Trophoblast cell (in vitro differentiated cells and primary cell): ENCODE measurements at regions not wholly inside any gene's neighbourhood (a gene's known extent, or its start where the extent isn't known, plus 50 kb on each side); places are given as distances from the start of the nearest gene placed in this dataset.
A peak's percentile ranks its signal among the peaks of the same experiment; 100 is the strongest.

Experiments
- DNase-seq, 2 donors: peaks; one replicate each; pipeline ENCODE4 v3.0.0-alpha.2; 2016
- H2AFZ ChIP-seq: 2 replicates; pipeline ENCODE4 v1.6.1; 2013; ENCODE audit warnings: low read length, moderate library complexity, mild to moderate bottlenecking; ENCODE audit not compliant: insufficient read depth, poor library complexity
- H2AK5ac ChIP-seq: 2 replicates; pipeline ENCODE4 v1.6.1; 2013; ENCODE audit warnings: mild to moderate bottlenecking, low read length
- H2BK120ac ChIP-seq: 2 replicates; pipeline ENCODE4 v1.6.1; 2013; ENCODE audit warnings: low read length, mild to moderate bottlenecking, moderate library complexity; ENCODE audit not compliant: insufficient read depth, poor library complexity
- H2BK12ac ChIP-seq: 2 replicates; pipeline ENCODE4 v1.6.1; 2013; ENCODE audit warnings: mild to moderate bottlenecking, low read length, moderate library complexity
- H2BK5ac ChIP-seq: 2 replicates; pipeline ENCODE4 v1.6.1; 2013; ENCODE audit warnings: low read length, low read depth, moderate library complexity, mild to moderate bottlenecking; ENCODE audit not compliant: poor library complexity
- H3K14ac ChIP-seq: 2 replicates; pipeline ENCODE4 v1.6.1; 2013; ENCODE audit warnings: mild to moderate bottlenecking, low read length
- H3K18ac ChIP-seq: 2 replicates; pipeline ENCODE4 v1.6.1; 2013; ENCODE audit warnings: mild to moderate bottlenecking, low read length
- H3K23ac ChIP-seq: 2 replicates; pipeline ENCODE4 v1.6.1; 2013; ENCODE audit warnings: low read length
- H3K27ac ChIP-seq: 2 replicates; pipeline ENCODE4 v1.5.1; 2013; ENCODE audit warnings: low read depth, mild to moderate bottlenecking, inconsistent platforms, low read length, moderate library complexity
- H3K27me3 ChIP-seq: 2 replicates; pipeline ENCODE4 v1.6.1; 2013; ENCODE audit warnings: inconsistent platforms, mild to moderate bottlenecking, low read length, moderate library complexity; ENCODE audit not compliant: insufficient read depth
- H3K36me3 ChIP-seq, 2 experiments: 1 replicate in 1 of 2; 2 replicates in 1 of 2; pipeline ENCODE4 v1.6.1; 2013; ENCODE audit warnings: low read length in 2 of 2, mild to moderate bottlenecking in 2 of 2, moderate library complexity in 1 of 2; ENCODE audit not compliant: insufficient read depth in 2 of 2, control insufficient read depth in 1 of 2
- H3K4ac ChIP-seq: 2 replicates; pipeline ENCODE4 v1.6.1; 2013; ENCODE audit warnings: low read depth, mild to moderate bottlenecking, low read length, moderate library complexity
- H3K4me1 ChIP-seq, 2 experiments: 1 replicate in 1 of 2; 2 replicates in 1 of 2; pipeline ENCODE4 v1.6.1; 2013; ENCODE audit warnings: low read length in 2 of 2, mild to moderate bottlenecking in 2 of 2, moderate library complexity in 1 of 2; ENCODE audit not compliant: insufficient read depth in 2 of 2, control insufficient read depth in 1 of 2
- H3K4me2 ChIP-seq: 2 replicates; pipeline ENCODE4 v1.6.1; 2013; ENCODE audit warnings: inconsistent platforms, mild to moderate bottlenecking, low read length, moderate library complexity
- H3K4me3 ChIP-seq: 2 replicates; pipeline ENCODE4 v1.5.1; 2013; ENCODE audit warnings: mild to moderate bottlenecking, low read depth, low read length, inconsistent platforms
- H3K79me1 ChIP-seq: one replicate; pipeline ENCODE4 v1.6.1; 2013; ENCODE audit warnings: low read length
- H3K79me2 ChIP-seq: 2 replicates; pipeline ENCODE4 v1.6.1; 2013; ENCODE audit warnings: low read length, mild to moderate bottlenecking; ENCODE audit not compliant: control insufficient read depth, insufficient read depth, poor library complexity
- H3K9ac ChIP-seq: 2 replicates; pipeline ENCODE4 v1.6.1; 2013; ENCODE audit warnings: mild to moderate bottlenecking, low read length
- H3K9me3 ChIP-seq: 2 replicates; pipeline ENCODE4 v1.6.1; 2013; ENCODE audit warnings: low read depth, mild to moderate bottlenecking, control low read depth, inconsistent platforms, low read length; ENCODE audit not compliant: insufficient read depth
- H4K12ac ChIP-seq: 2 replicates; pipeline ENCODE4 v1.6.1; 2013; ENCODE audit warnings: low read depth, mild to moderate bottlenecking, low read length, moderate library complexity
- H4K8ac ChIP-seq: 2 replicates; pipeline ENCODE4 v1.6.1; 2013; ENCODE audit warnings: low read depth, mild to moderate bottlenecking, low read length, moderate library complexity
- H4K91ac ChIP-seq: one replicate; pipeline ENCODE4 v1.6.1; 2013; ENCODE audit warnings: low read depth, mild to moderate bottlenecking, low read length, moderate library complexity
- WGBS: extraction: QIAGEN DNeasy Blood & Tissue Kit; methylation state at CpG from one replicate; pipeline ENCODE4 v1.1.7; 2013; ENCODE audit warnings: missing lambda C conversion rate; ENCODE audit not compliant: insufficient read length, insufficient coverage; ENCODE audit errors: extremely low coverage; 5-methylcytosine and 5-hydroxymethylcytosine counted together

DNA sequence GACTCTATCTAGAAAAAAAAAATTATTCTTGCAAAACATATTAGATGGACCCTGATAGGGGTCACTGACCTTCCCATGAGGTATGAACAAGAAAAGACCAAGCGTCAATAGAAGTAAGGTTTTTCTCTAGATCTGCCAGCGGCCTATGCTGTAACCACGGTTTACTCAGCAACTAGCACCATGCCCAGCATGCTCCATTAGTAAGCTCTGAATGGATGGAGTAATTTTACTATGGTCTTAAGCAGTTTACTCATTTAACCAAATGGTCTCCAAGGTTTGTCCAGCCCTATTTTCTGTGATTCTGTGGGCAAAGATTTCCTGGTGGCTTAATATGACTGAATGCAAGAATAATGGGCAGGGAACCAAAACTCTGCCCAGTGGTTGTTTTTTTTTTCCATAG, 113.9 kb downstream of the ADSS2 start:
- Histone ChIP-seq H3K4me1 (peaks cover 6 to 8% of the 10 kb centered on the region in 2 experiments), H3K4ac (no peak overlapping the region), H3K14ac (no peak overlapping the region), H3K79me1 (peaks cover 6% of the 10 kb centered on the region), H3K27ac (no peak overlapping the region), H2BK120ac (no peak overlapping the region), H3K9ac (no peak overlapping the region), H3K27me3 (no peaks in the 10 kb centered on the region), H4K12ac (no peak overlapping the region), H4K91ac (no peak overlapping the region), H3K9me3 (no peaks in the 10 kb centered on the region), H2AK5ac (no peak overlapping the region), H3K4me2 (no peak overlapping the region), H2AFZ (no peak overlapping the region), H3K79me2 (no peaks in the 10 kb centered on the region), H3K18ac (no peak overlapping the region), H2BK12ac (no peak overlapping the region), H3K36me3 (no peaks in the 10 kb centered on the region), H3K23ac (no peak overlapping the region), H2BK5ac (no peak overlapping the region), H4K8ac (no peak overlapping the region), H3K4me3 (no peak overlapping the region)
- DNase-seq, result peak in 1 of 2 donors; percentile 39
- no CpG with 5 or more reads among the region's 3 CpGs for WGBS

DNA sequence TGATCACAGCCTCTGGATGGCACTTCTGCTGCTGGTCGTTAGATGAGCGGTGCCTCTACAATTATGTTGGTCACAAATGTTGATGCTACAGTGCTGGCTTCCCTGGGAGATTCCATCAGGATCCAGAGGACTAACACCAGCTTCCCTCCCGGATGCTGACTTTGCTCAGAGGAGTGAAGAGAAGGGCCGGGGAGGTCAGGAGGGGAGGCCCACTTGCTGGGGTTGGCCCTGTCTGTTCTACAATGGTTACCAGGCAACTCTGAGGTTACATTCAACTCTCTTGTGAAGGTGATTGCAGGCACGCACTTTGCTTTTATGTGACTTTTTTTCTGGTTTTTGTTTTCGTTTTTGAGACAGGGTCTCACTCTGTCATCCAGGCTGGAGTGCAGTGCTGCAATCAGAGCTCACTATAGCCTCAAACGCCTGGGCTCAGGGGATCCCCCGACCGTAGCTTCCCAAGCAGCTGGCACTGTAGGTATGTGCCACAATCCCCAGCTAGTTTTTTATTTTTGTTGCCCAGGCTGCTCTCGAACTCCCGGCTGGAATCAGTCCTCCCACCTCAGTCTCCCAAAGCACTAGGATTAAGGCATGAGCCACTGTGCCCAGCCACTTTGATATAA, 112.5 kb downstream of the ADSS2 start:
- Histone ChIP-seq H4K91ac (no peak overlapping the region), H3K27me3 (no peaks in the 10 kb centered on the region), H3K18ac (no peak overlapping the region), H3K4me2 (no peak overlapping the region), H3K79me2 (no peaks in the 10 kb centered on the region), H3K79me1 (peaks cover 6% of the 10 kb centered on the region), H3K27ac (no peak overlapping the region), H3K4me1 (peaks cover 6 to 8% of the 10 kb centered on the region in 2 experiments), H2BK5ac (no peak overlapping the region), H2AK5ac (no peak overlapping the region), H4K8ac (no peak overlapping the region), H2BK12ac (no peak overlapping the region), H3K4me3 (no peak overlapping the region), H2AFZ (peak overlapping the region; percentile 21), H3K36me3 (no peaks in the 10 kb centered on the region), H3K23ac (no peak overlapping the region), H3K14ac (no peak overlapping the region), H2BK120ac (no peak overlapping the region), H3K4ac (no peak overlapping the region), H3K9me3 (no peaks in the 10 kb centered on the region), H3K9ac (no peak overlapping the region), H4K12ac (no peak overlapping the region)
- WGBS, result no CpG with 5 or more reads among the region's 11 CpGs
- no peak for DNase-seq

DNA sequence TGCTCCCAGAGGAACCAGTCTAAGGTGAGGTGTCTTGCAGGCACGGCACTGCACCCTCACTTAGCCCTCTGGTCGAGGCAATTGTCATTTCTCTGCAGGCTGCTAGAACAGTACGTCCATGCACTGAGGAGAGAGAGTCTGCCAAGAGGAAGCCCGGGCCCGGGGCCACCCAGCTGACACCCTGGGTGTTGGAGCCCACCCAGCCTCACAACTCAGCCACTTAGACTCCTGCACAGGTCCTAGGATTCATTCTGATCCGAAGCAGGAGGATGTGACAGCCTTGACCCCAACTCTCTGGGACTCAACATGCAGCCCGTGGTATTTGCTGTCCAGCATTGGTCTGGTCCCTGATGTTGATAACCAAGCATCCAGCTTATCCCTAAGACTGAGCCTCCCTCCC, 111.9 kb downstream of the ADSS2 start:
- Histone ChIP-seq H3K23ac (no peak overlapping the region), H2BK120ac (no peak overlapping the region), H4K91ac (no peak overlapping the region), H3K27ac (no peak overlapping the region), H3K79me2 (no peaks in the 10 kb centered on the region), H2BK12ac (no peak overlapping the region), H3K14ac (no peak overlapping the region), H2BK5ac (no peak overlapping the region), H4K8ac (no peak overlapping the region), H4K12ac (no peak overlapping the region), H3K27me3 (no peaks in the 10 kb centered on the region), H3K4me2 (no peak overlapping the region), H3K9ac (no peak overlapping the region), H3K4me3 (no peak overlapping the region), H2AK5ac (no peak overlapping the region), H3K79me1 (peaks cover 6% of the 10 kb centered on the region), H3K4ac (no peak overlapping the region), H3K36me3 (no peaks in the 10 kb centered on the region), H2AFZ (no peak overlapping the region), H3K18ac (no peak overlapping the region), H3K9me3 (no peaks in the 10 kb centered on the region), H3K4me1 (peaks cover 6 to 8% of the 10 kb centered on the region in 2 experiments)
- no peak for DNase-seq
- no CpG with 5 or more reads among the region's 7 CpGs for WGBS

DNA sequence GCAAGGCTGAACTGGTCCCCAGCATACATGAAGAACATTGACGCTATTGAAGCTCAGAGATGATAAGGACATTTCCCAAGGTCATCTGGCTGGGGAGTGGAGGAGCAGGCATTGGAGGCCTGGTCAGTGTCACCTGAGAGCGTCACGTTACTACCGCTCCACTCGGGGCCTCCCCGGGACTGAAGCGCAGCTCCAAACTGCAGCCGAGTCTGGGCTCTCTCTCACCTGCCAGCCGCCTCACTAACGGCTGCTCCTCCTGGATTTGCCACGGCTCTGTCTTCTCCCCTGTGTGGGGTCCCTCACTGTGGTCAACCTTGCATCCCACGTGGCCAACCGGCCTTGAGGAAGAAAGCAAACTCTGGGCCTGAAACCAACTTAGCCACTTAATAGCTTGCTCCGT, 111.3 kb downstream of the ADSS2 start:
- no peak overlapping the region for H4K8ac ChIP-seq
- no CpG with 5 or more reads among the region's 14 CpGs for WGBS

More for the DNA sequence above, 111.3 kb downstream of the ADSS2 start:
- Histone ChIP-seq H3K36me3 (no peaks in the 10 kb centered on the region), H2BK120ac (no peak overlapping the region), H3K4me1 (peaks cover 6 to 8% of the 10 kb centered on the region in 2 experiments), H3K23ac (no peak overlapping the region), H3K4me3 (no peak overlapping the region), H3K79me1 (peaks cover 6% of the 10 kb centered on the region), H3K9ac (no peak overlapping the region), H3K4me2 (no peak overlapping the region), H3K18ac (no peak overlapping the region), H4K12ac (no peak overlapping the region), H2BK5ac (no peak overlapping the region), H3K27ac (no peak overlapping the region), H3K9me3 (no peaks in the 10 kb centered on the region), H3K14ac (no peak overlapping the region), H2AK5ac (no peak overlapping the region), H2BK12ac (peak overlapping the region; percentile 21), H4K91ac (no peak overlapping the region), H3K27me3 (no peaks in the 10 kb centered on the region), H3K4ac (no peak overlapping the region), H2AFZ (no peak overlapping the region), H3K79me2 (no peaks in the 10 kb centered on the region)
- no peak for DNase-seq
